CD1c-positive myeloid dendritic cell (primary cell): ENCODE measurements at regions not wholly inside any gene's neighbourhood (a gene's known extent, or its start where the extent isn't known, plus 50 kb on each side); places are given as distances from the start of the nearest gene placed in this dataset.
"Not testable (repeated sequence)": the region's sequence is repeated elsewhere in the genome, so short reads cannot be mapped to it uniquely, and the experiment has no call there.

Experiments used
- DNase-seq: peaks from one replicate; pipeline ENCODE4 v3.0.0-alpha.2; 2016; ENCODE audit errors: extremely low spot score

DNA sequence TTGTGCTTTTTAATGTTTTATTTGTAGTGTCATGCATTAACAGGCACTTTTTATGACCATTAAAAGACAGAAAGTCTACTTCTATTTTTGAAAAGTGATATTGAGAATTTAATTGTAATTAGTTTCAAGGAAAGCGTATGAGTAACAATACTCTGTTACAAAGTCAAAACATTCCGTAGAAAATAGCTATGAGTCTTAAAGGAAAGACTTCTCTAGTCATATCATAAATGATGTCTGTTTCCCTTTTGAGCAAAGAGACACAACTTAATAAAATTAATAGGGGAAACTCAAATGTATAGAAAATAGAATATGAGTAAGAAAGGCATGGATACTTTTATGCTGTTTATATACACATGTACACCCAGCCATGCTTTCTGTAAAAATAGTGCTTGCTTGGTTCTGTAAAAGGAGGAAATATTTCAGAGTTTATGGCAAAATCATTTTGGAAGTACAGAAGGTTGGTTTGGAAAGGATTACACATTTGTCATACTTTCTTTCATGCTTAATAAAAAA lies 107.8 kb upstream of the AHI1 start:
- DNase-seq: no peak

- no peak for DNase-seq
Observed at GRCh38 chr6:135606392-135606791, 108.9 kb upstream of the AHI1 start.

DNA sequence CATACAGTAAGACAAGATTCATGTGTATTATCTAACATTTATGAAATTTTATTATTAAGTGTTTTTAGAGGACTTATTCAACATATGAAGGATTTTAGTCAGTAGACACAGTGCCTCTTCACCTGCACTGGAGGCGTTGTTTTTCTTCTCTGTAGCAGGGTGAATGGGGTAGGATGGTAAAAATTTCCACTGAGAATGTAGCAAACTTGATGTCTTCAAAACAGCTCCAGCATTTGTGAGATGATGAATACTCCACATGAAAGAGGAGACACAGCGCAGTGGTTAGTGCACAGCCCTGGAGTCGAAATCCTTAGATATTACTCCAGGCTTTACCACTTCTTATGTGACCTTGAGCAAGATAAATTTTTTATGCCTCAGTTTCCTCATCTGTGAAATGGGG lies 110.5 kb upstream of the AHI1 start:
- DNase-seq: no peak

- DNase-seq: not testable (repeated sequence)
Observed at GRCh38 chr6:135610192-135610591, 112.7 kb upstream of the AHI1 start.

DNA sequence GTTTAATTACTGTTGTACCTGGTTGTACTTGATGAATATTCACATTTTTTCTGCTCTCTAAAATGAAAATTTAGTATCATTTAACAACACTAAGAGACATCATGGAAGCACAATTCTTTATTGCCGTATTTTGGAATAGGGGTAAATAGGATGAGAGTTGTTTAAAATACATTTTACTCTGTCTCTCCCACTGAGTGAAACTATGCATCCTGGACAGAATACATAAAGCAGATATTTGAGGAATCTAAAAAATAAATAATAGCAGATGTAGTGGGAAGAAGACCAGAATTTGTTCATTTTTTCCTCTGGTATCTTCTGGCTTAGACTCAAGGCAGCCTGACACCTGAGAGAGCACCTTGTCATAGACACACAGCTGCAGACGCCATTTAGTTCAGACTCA lies 119.1 kb upstream of the AHI1 start:
- DNase-seq: no peak

GRCh38 chr6:135617222-135617621 lies 119.7 kb upstream of the AHI1 start:
- DNase-seq: no peak

- no peak for DNase-seq
Observed at GRCh38 chr6:135622081-135622480, 124.5 kb upstream of the AHI1 start.

- no peak for DNase-seq
Observed at GRCh38 chr6:135623979-135624378, 126.4 kb upstream of the AHI1 start.

- DNase-seq: no peak
Observed at GRCh38 chr6:135624402-135625295, 127.1 kb upstream of the AHI1 start.

GRCh38 chr6:135626001-135626400 lies 128.5 kb upstream of the AHI1 start:
- DNase-seq: not testable (repeated sequence)

DNA sequence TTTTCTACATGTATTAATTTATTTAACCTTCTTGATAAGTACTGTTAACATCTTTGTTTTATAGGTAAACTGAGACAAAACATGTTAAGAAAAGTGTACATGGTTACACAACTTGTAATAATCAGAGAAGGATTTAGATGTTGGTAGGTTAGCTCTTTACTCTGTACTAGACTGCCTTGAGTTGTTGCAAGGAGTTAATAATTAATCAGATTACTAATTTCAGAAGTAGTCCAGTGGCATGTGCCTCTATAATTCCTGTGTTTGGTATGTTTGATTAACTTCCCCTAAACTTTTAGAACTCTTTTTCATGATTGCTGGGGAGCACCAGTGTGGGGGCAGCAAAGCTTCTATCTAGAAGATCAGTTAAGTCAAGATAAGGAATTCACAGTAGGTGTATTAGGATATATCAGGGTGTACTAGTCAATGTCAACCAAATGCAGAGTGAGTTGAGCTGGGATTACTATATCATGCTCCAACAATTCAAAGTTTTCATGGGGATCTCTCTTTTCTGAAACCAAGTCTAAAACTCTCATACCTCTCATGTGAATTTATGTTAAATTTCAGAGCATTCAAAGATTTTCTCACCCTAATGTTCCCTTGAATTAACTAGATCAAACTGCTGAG lies 129.7 kb upstream of the AHI1 start:
- no peak for DNase-seq

DNA sequence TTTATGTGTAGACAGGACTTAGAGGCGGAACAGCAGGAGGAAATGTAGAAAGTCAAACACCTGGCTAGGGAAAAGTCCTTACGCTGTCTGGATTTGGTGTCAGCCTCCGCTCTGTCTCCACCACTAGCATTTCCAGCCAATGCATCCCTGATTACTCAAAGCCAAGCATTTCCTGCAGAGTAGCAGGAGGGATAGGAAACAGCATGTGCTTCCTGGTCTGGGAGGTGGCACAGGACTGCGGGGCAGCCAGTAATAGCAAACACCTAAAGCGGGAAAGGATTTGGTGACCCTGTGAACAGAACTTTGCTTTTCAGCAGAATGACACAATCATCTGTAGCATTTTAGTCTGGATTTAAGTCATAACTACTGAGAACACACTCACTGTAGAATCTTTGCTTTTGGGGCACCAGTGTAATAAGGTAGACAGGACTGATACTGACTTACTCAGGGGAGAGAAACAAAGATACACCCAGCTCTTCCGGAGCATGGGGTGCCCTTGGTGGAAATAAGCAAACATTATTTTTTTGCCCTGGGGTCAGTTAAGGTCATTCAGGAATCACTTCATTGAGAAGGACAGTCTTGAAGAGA lies 133.3 kb upstream of the AHI1 start:
- no peak for DNase-seq

- no peak for DNase-seq
Observed at GRCh38 chr6:135631821-135632220, 134.3 kb upstream of the AHI1 start.

DNA sequence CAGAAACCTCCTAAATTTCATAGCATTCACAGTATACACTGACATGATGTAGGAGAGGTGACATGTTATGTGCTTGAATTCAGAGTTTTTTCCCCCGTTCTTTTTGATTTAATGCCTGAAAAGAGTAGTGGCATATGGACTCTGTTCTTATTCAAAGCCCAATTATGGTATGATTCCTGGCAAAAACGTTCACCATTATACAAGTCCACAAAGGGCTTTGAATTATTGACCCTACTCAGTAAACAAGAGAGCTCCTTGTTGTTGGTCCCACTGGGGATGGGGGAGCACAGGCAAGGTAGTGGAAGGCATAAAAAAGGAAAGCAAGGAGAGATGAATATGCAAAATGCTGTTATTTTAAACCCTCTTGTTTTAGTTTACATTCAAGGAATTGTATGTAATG lies 136.0 kb upstream of the AHI1 start:
- no peak for DNase-seq

DNA sequence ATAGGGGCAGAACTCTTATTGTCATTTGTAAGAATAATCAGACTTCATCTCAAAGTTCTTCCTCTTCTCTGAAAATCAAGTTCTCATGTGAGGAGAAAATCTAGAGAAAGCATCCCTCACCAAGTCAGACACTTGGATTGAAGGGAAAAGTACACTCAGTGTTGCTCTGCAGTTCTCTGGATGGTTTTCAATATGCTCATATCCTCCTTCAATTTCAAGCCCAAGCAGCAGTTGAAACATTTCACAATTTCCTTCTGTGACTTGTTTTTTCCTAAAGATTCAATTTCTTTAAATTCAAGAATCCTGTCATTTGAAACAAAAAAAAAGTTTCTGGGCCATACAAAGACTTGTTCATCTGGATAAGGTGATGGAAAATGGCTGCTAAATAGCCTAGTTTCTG lies 140.2 kb upstream of the AHI1 start:
- no peak for DNase-seq

GRCh38 chr6:135638108-135638507 lies 140.6 kb upstream of the AHI1 start:
- DNase-seq: no peak

DNA sequence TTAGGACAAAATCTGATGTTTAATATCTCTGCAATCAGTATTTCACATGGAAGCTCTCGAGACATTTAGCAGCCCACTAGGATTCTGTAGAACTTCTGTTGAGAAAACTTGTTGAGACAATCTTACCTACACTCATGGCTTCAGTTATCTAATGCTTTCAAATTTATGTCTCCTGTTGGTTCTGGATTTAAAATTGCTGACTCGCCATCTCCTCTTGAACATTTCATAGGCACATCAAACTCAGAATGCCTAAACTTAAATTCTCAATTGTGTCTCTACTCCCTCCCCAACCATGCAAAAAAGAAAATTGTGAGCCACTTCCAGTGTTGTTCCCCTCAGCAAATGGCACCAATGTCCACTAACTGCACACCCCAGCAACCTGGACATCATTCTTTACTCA lies 142.5 kb upstream of the AHI1 start:
- DNase-seq: no peak

GRCh38 chr6:135640449-135641111 lies 143.0 kb upstream of the AHI1 start:
- DNase-seq: no peak

DNA sequence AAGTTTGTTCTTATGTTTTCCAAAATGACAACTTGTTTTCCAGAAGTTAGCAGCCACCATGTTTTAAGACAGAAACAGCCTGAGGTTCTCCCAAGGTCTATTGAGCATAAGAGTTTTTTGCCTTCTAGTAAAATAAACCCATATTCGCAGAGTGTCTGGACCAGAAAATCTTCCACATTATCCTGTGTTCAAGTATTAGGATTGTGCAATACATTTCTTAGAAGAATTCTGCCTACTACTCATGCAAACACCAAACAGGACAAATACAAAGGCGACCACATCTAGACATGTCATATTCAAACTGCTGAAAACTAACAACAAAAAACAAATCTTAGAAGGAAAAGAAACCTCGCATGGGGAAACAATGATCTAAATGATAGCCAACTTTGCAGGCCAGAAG lies 145.4 kb upstream of the AHI1 start:
- DNase-seq: no peak

- no peak for DNase-seq
Observed at GRCh38 chr6:135644394-135644793, 146.9 kb upstream of the AHI1 start.

DNA sequence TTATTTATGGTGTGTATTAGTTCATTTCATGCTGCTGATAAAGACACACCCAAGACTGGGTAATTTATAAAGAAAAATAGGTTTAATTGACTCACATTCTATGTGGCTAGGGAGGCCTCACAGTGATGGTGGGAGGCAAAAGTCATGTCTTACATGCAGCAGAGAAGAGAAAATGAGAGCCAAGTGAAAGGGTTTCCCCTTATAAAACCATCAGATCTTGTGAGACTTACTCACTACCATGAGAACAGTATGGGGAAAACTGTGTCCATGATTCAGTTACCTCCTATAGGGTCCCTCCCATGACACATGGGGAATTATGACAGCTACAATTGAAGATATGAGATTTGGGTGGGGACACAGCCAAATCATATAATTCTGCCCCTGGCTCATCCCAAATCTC lies 150.0 kb upstream of the AHI1 start:
- DNase-seq: no peak
